ENCODE measurements at regions not wholly inside any gene's neighbourhood (a gene's known extent, or its start where the extent isn't known, plus 50 kb on each side); places are given as distances from the start of the nearest gene placed in this dataset.
A peak's percentile ranks its signal among the peaks of the same experiment; 100 is the strongest.
"Not testable (repeated sequence)": the region's sequence is repeated elsewhere in the genome, so short reads cannot be mapped to it uniquely, and the experiment has no call there.

DNA sequence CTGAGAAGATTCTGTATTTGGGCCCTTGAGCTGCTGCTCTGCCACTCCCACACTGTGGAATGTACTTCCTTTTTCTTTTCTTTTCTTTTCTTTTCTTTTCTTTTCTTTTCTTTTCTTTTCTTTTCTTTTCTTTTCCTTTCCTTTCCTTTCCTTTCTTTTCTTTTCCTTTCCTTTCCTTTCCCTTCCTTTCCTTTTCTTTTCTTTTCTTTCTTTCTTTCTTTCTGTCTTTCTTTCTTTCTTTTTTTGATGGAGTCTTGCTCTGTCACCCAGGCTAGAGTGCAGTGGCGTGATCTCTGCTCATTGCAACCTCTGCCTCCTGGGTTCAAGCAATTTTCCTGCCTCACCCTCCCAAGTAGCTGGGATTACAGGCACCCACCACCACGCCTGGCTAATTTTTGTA lies 89.8 kb downstream of the DNAAF6 start:
- not testable (repeated sequence) for DNase-seq

DNA sequence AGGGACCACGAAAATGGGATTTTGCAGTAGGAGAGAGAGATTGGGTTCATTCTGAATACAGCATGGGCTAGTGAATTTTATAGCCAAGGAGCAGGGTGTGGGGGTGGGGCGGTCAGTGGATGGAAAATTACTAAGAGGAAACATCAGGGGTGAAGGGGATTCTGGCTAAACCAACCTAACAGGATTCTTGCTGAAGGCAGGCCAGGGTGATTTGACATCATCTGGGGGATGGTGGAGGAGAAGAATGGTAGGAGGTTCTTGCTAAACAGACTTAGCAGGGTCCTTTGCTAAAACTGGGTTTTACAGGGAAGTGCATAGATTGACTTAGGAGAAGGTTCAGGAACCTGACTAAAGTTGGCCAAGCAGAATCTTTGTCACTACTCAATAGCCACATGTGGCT lies 91.9 kb downstream of the DNAAF6 start:
- DNase-seq: no peak

DNA sequence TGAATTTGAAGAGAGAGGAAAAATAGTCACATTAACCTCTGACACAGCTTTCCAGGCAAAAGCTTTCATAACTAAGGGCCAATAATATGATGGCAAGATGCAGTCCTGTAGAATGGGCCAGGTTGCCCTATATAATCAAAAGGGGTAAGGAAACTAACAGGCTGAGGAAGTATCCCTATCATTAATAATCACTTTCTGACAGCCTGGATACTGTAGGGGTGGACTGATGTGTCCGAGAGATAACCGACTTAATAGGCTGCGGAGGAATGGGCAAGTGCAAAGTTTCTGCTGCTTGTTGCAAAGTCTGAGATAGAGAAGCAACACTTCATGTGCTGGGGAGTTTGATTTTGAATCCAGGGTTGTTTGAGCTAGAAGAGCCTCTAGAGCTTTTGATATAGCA lies 94.8 kb downstream of the DNAAF6 start:
- DNase-seq: no peak

DNA sequence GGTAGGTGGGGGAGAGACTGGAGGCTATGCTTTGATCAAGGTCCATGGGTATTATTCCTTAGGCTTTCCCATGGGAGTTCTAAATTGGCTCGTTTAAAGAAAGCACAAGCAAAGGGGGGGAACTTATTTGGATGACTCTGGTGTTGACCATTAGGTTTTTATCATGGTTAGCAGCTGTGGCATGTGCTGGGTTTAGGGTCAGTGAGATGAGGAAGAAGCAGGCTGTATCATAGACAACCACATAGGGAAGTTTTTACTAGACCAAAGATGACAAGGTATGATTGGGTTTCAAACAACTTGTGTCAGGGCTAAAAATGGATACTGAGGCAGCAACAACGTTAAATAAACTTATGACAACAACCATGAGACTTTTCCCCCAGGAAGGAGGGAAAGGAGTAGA lies 97.7 kb downstream of the DNAAF6 start:
- no peak for DNase-seq

DNA sequence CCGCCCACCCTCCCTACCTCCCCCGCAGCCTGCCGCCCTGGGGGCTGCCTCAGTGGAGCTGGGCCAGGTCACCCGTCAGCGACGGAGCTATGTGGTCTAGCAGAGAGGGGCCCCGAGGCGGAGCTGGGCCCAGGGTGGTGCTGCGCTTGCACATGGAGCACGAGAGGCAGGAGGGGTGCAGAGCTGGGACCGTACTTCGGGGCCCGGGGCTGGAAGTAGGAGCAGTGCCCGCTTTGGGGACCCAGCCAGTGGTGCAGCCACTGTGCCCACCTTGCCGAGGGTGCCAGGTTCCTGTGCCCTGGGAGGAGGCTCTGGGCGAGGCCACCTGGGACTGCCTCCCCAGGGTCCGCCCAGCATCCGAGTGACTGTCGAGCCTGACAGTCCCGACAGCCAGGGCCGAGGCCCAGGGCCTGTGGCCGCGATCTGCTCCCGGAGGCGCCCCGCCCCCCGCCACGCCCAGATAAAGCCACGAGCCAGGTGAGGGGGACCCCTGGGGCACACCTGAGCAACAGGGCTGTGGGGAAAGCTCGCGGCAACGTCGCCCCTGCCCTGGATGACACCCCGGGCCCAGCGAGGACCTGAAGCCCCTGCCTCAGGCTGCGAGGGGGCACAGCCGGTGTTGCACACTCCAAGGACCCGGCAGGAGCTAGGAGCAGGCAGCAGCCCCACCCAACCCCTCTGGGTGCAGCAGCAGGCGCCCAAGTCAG lies 117.5 kb downstream of the DNAAF6 start:
- DNase-seq: no peak

DNA sequence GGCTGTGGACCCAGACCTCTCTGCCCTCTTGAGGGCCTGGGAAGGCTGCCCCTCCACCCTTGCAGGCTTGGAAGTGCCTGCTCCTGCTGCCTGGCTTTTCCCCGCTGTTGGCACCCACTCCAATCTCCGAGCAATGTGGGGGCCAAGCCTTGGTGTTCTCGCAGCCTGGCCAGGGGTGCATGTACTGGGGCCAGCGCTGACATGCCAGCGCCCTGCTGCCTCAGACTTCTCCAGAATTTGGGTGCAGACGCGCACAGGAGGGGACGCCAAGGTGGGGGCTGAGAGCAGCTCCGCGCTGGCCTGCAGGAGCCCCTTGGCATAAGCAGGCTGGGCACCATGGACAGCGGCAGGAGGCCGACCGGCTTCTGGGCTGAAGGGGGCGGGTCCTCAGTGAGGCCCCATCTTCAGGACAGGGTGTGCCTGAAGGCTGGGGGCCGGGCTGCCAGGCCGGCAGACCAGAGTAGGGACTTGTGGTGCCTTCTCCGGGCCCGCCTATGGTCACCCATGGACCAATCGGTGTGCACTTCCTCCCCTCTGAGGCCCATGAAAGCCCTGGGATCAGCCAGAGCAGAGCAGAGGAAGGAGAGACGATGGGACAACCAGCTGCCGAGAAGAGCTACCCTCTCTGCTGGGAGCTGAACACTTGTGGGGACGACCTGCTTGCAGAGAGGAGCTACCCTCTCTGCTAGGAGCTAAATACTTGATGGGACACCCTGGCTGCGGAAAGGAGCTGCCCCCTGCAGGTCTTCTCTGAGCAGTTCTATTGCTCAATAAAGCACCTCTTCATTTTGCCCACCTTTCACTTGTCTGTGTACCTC lies 118.3 kb downstream of the DNAAF6 start:
- no peak for DNase-seq

DNA sequence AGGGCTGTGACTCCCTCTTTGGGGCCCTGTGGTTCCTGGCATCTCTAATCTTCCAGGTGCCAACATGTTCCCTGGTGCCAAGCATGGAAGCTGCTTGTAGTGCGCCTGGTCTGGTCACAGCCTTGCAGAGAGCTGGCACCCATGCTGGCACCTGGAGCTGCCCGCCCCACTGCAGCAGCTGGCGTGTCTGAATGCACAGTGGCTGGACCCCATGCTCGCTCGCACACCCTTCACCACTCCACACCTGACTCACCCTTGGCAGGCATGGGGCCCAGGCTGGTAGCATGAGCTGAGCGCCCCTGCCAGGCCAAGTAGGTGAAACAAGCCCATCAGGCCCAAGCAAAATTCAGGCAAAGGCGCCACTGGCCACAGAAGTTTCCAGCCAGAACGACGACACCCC lies 119.1 kb downstream of the DNAAF6 start:
- no peak for DNase-seq

DNA sequence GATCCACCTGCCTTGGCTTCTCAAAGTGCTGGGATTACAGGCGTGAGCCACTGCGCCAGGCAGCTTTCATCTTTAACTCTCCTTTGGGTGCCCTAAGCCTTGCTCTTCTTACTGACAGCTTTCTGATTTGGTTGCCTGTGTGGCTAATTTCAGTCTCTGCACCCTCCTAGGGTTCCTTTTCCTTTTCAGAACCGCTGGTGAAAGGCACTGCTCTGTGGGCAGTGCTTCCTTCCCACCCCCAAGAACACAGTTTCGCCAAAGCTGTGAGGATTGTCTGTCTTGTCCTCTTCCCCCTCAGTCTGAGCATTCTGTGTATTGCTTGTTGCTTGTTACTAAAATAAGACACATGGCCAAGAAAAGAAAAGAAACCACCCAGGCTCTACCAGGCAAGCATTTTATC lies 101.4 kb upstream of the FRMPD3 start:
- no peak for DNase-seq

DNA sequence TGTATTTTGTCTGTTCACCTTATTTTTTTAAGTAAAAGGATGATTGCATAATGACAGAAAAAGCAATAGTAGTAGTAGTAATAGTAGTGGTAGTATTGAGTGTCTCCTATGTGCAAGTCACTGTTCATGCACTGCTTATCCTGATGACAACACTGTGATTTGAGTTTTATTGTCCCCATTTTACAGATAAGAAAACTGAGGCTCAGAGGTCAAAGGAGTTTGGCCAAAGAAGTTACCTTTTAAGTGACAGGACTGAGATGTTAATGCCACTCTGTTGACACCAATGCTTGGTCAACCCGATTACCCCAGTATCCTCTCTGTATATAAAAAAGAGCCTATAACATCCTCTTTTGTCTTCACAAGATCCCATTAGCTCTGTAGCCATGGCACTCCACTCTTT lies 100.5 kb upstream of the FRMPD3 start:
- no peak for DNase-seq

DNA sequence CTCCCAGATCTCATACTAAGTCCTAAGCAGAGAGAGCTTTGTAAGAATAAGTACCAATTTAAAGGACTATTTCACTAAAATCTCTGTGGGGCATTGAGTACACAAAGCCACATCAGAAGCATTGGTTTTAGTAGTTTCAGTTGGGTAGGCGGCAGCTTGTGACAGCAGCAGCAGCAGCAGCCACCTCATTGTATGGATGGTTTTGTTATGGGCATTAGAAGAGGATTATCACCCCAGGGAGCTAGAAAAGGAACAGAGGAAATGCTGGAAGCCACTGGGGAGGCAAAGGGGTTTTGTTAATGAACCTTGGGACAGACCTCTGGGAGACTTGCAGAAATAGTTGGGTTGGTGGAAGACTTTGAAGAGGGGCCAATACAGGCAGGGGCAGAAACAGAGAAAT lies 93.9 kb upstream of the FRMPD3 start:
- DNase-seq: peak; percentile 19

DNA sequence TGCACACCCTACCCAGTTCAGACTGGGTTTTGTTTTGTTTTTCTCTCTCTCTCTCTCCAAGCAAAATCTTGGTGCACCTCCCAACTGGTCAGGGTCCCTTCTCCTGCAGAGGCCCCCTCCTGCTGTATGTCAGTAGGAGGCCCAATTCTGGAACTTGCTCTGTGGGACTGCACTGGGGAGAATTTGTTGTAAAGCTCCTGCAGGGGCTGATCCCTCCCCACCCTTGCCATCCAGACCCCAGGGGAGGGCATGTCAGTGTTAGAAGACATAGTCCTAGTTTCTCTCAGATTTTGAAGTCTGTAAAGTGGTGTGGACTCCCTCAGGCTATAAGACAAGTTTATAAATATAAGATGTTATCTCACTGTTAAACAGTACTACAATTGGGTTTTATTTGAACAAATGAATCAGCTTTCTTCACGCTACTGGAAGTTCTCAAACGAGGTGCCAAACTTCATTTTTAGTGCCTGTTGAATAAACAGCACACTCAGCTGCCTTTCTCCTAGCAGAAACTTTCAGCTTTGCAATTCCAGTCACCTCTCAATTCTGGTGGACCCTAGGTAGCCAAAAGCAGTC lies 88.6 kb upstream of the FRMPD3 start:
- no peak for DNase-seq

DNA sequence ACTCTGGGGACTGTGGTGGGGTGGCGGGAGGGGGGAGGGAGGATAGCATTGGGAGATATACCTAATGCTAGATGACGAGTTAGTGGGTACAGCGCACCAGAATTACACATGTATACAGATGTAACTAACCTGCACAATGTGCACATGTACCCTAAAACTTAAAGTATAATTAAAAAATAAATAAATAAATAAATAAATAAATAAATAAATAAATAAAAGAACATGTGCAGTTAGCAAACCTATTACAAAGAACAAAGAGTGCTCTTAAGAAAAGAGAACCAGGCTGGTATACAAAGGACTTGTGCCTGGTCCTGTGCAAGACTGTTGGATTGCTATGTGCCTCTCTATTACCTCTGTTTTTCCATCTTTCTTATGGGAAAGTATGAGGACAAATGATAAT lies 79.3 kb upstream of the FRMPD3 start:
- not testable (repeated sequence) for DNase-seq

DNA sequence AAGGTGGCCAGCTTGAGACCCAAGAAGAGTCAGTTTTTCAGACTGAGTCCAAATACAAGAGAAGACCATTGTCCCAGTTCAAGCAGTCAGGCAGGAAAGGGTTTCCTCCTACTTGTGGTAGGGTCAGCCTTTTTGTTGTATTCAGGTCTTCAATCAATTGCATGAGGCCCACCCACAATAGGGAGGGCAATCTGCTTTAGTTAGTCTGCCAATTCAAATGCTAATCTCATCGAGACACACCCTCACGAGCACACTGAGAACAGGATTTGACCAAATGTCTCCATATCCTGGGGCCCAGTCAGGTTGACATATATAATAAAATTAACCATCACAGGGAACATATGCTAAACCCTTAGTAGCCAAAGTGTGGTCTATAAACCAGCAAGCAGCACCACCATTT lies 75.3 kb upstream of the FRMPD3 start:
- DNase-seq: no peak

DNA sequence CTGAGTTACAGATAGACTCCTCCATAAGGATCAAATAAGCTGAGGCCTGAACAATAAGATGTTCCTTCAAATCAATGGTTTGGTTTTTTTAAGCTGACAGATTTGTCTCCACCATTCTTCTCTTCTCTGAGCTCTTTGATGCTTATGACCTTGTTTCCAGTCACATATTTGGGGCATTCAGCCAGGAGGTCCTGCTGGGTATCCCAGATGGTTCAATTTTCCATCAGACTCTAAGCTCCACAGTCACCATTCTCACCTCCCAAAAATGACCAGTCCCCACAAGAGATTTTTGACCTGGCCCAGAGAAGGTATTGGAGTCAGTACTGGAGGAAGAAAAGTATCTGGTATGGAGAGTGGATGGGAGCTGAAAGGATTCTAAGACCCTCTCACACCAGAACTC lies 74.6 kb upstream of the FRMPD3 start:
- DNase-seq: no peak

DNA sequence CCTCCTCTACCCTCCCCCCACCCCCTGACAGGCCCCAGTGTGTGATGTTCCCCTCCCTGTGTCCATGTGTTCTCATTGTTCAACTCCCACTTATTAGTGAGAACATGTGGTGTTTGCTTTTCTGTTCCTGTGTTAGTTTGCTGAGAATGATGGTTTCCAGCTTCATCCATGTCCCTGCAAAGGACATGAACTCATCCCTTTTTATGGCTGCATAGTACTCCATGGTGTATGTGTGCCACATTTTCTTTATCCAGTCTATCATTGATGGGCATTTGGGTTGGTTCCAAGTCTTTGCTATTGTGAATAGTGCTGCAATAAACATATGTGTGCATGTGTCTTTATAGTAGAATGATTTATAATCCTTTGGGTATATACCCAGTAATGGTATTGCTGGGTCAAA lies 73.3 kb upstream of the FRMPD3 start:
- not testable (repeated sequence) for DNase-seq

DNA sequence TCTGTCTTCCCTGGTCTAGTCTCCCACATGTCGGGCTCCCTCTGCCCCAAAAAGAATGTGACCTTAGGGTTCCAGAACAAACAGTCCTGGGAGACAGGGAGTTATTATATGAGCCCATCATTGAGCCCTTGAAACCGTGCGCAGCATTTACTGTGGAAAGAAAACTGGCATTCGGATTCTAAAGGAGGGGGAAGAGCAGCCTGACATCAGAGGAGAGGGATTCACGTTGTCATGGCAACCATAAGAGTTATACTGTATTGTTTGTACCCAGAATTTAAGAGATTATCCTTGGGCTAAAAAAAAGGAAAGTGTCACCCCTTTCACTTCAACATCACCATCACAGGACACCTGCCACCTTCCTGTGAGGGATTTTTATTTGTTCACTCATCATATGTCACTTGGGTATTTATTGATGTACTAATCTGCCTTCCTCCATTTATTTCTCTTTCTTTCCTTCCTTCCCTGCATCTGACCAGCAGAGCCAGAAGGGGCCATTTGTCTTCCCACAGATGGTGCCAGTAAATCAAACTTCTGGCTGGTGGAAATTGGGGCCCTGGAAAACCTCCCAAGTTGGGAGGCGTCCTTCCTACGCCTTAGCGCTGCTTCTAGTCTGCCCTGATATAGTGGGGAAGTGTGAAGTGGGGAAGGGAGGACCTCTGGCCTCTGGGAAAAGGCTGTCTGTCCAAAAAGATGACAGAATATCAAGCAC lies 64.9 kb upstream of the FRMPD3 start:
- DNase-seq: no peak

DNA sequence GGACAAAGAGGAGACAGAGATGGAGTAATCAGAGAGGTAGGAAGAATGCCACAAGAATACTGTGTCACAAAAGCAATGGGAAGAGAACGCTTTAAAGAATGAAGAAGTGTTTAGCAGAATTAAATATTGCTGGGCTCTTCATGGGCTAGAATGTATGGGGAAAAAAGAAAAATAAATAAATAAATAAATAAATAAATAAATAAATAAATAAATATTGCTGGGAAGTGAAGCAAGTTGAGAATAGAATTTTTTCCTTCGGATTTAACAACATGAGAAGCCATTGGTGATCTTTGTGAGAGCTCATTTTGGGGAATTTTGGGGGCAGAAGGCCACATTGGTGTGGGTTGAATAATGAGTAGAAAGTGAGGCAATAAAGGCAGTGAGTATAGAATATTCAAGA lies 59.7 kb upstream of the FRMPD3 start:
- no peak for DNase-seq

DNA sequence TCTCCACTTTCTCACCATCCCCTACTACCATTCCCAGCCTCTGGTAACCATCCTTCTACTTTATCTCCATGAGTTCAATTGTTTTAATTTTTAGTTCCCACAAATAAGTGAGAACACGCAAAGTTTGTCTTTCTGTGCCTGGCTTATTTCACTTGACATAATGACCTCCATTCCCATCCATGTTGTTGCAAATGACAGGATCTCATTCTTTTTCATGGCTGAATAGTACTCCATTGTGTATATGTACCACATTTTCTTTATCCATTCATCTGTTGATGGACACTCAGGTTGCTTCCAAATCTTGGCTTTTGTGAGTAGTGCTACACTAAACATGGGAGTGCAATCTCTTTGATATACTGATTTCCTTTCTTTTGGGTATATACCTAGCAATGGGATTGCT lies 55.8 kb upstream of the FRMPD3 start:
- DNase-seq: not testable (repeated sequence)

DNA sequence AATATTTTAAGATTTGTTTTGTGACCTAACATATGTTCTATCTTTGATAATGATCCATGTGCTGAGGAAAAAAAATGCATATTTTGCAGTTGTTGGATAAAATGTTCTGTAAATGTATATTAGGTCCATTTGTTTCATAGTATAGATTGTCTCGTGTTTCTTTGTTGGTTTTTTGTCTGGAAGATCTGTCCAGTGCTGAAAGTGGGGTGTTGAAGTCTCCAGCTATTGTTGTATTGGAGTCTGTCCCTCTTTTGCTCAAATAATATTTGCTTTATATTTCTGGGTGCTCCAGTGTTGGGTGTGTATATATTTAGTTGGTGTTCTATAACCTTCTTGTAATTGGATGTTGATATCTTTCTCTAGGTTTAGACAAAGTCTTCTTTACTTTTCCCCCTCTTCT lies 53.2 kb upstream of the FRMPD3 start:
- no peak for DNase-seq

DNA sequence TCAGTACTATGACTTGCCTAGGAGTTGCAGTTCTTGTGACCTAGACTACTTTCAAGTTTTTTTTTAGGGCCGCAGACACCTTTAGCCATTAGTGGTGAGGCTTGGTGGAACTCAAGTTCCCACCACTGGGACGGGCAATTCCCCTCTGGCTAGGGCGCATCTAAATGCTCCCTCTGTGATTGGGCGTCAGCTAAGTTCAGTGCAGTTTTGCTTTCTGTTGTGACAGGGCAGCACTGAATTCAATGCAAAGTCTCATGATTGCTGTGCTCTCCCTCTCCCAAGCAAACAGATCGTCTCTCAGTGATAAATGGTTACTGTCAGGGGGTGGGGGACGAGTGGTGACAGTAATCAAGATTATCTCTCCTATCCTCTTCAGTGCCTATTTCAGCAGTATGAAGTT lies 52.7 kb upstream of the FRMPD3 start:
- DNase-seq: no peak

DNA sequence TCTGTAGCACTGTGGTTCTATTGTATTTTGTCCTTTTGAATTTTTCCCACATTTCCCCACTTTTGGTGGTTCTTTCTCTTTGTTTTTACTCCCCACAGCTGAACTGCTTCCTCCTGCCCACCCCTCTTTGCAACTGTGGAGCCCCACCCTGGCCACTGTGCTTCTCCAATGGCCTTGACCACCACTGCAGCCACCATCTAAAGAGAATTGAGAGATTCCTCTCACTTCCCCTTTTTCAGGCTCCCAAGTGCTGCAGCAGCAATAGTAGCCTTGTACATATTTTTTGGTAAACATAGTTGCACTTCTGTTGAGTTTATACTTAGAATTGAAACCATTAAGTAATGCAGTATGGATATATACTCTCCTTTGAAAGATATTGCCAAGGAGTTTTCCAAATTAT lies 51.3 kb upstream of the FRMPD3 start:
- DNase-seq: no peak
